Breast epithelium (tissue), 3 donors: ENCODE measurements at regions not wholly inside any gene's neighbourhood (a gene's known extent, or its start where the extent isn't known, plus 50 kb on each side); places are given as distances from the start of the nearest gene placed in this dataset.

Source experiments
- POLR2A ChIP-seq: fragments of 450-650 bp; IDR thresholded peaks from one replicate; pipeline ENCODE4 v1.6.1; 2016; ENCODE audit warnings: antibody characterized with exemption, mild to moderate bottlenecking, moderate library complexity
- TF ChIP-seq, protein P1 (sequence below), 3 donors: fragments of 450-650 bp; IDR thresholded peaks; one replicate each; pipeline ENCODE4 v1.5.1; 2016 to 2017; ENCODE audit warnings: antibody characterized with exemption in 3 of 3, mild to moderate bottlenecking in 3 of 3, moderate library complexity in 3 of 3

DNA sequence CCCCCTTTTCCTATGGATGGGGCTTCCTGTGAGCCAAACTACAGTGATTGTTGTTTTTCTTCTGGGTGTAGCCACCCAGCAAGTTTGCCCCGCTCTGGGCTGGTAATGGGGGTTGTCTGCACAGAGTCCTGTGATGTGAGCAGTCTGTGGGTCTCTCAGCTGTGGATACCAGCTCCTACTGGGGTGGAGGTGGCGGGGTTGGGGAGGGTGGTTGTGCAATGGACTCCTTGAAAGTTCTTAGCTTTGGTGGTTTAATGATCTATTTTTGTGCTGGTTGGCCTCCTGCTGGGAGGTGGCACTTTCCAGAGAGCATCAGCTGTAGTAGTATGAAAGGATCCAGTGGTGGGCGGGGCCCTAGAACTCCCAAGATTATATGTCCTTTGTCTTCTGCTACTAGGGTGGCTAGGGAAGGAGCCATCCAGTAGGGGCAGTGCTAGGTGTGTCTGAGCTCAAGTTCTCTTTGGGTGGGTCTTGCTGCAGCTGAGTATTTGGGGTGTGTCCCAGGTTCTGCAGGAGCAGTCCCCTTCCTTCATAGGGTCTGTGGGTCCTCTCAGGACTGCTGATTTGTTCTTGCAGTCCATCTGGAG is 275.6 kb upstream of the PAPPA start:
- TF ChIP-seq, protein P1, sequence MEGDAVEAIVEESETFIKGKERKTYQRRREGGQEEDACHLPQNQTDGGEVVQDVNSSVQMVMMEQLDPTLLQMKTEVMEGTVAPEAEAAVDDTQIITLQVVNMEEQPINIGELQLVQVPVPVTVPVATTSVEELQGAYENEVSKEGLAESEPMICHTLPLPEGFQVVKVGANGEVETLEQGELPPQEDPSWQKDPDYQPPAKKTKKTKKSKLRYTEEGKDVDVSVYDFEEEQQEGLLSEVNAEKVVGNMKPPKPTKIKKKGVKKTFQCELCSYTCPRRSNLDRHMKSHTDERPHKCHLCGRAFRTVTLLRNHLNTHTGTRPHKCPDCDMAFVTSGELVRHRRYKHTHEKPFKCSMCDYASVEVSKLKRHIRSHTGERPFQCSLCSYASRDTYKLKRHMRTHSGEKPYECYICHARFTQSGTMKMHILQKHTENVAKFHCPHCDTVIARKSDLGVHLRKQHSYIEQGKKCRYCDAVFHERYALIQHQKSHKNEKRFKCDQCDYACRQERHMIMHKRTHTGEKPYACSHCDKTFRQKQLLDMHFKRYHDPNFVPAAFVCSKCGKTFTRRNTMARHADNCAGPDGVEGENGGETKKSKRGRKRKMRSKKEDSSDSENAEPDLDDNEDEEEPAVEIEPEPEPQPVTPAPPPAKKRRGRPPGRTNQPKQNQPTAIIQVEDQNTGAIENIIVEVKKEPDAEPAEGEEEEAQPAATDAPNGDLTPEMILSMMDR (IDR thresholded peaks at IDR 0.05), result no peak
- no peak for TF ChIP-seq POLR2A
